GM21737 (cell line): ENCODE measurements at regions not wholly inside any gene's neighbourhood (a gene's known extent, or its start where the extent isn't known, plus 50 kb on each side); places are given as distances from the start of the nearest gene placed in this dataset.
"Not testable (repeated sequence)": the region's sequence is repeated elsewhere in the genome, so short reads cannot be mapped to it uniquely, and the experiment has no call there.

ENCODE experiments used
- ATAC-seq: cut with Tn5 transposase; IDR thresholded peaks from one replicate; pipeline ENCODE4 v1.9.1; 2021; ENCODE audit warnings: mild to moderate bottlenecking, moderate library complexity; ENCODE audit not compliant: unreplicated experiment

DNA sequence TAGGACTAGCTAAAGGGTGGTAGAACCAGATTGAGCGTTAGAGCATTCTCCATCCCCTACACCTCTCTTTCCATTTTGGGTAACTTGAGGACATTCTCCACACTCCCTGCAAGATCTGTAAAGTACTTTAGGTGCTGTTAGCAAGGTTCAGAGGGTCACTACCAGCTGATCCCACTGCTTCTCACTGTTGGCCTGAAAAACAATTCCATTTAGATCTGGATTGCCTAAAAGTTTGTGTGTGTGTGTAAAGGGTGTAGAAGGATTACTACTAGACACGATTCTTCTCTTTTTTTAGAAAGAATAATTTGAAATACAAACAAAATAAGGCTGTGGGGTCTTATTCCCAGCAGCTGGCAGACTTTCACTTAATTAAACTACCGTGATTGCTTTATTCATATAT lies 95.1 kb upstream of the TMEM178A start:
- ATAC-seq = no peak

DNA sequence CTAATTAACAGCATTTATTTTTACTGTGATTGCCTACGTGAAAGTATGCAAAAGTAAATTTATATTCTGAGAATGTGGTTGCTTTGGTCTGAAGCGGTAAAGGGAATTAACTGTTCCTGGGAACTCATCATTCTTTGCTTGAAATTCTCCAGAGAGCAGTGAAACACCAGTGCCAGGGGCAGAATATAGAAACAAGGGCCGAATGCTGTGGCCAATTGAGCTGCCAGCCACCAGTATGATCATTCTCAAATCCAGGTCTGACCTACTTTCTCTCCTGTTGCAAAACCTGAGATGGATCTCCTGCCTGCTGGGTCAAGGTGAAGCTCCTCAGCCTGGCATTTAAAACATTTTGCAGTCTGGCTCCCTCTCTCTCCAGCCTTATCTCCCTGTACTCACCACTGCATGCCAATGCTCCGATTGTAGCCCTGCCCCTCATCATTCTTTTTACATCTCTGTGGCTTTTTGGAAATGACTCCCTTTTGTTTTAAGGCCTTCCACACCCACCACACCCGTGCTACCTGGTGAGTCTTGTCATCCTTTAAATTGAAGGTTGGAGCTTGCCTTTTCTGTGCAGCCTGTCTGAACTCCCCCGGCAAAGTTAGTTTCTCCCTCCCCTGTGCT lies 94.5 kb upstream of the TMEM178A start:
- no peak for ATAC-seq

DNA sequence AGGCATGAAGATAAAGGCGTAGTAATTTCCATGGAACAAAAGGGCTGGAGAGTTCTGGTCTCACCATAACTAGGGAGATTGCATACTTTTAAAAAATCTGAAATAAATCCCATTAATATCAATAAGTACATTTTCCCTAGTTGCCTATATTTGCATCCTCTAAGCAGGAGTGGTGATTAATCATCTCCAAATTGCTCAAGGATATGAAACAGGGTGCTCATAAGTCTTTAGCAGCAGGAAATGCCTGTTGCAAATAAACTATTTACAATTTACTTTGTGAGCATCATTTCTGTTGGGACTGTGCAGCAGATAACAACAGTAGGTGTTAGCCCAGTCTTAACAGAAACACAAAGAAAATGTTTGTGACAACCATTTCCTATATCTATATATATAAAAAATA lies 92.4 kb upstream of the TMEM178A start:
- ATAC-seq = no peak

DNA sequence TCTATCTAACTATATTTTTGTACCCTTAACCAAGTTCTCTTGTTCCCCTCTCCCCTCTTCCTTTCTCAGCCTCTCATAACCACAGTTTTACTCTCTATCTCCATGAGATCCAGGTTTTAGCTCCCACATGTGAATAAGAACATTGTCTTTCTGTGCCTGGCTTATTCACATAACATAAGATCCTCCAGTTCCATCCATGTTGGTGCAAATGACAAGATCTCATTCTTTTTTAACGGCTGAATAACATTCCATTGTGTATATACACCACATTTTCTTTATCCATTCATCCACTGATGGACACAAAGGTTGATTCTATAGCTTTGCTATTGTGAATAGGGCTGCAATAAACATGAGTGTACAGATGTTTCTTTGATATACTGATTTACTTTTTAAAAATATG lies 83.9 kb upstream of the TMEM178A start:
- no peak for ATAC-seq

DNA sequence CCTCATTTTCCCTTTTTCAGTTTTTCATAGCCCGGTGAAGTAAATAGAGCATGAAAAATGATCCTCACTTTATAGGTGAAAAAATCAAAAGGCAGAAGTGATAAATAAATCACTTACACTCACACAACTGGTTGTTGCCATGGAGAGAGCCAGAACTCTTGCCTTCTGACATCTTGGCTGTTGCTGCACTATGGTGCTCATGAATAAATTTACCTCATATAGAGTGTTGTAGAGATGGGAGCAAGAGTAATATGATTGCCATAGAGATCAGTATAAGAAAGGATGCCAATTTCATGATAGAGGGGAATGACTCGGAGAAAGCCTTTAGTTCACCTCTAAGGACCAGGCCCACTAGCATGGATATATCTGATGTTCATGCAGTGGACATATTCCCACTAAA lies 82.5 kb upstream of the TMEM178A start:
- ATAC-seq = no peak

DNA sequence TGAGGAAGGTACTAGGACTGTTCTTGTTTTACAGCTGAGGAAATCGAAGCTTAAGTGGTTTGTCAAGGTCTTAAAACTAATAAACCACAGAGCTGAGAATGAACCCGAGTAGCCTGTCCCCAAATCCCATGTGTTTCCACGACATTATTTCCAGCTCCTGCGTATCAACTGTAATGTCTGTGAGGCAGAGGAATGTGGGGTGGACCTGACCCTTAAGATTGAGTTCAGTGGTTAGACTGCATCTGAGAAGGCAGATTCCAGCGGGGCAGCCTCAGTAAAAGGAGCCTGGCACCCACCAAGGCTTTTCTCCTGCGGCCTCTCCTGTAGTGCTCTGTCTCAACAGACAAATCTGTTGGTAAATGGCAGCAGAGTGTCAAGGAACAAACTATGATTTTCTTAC lies 81.9 kb upstream of the TMEM178A start:
- ATAC-seq = no peak

DNA sequence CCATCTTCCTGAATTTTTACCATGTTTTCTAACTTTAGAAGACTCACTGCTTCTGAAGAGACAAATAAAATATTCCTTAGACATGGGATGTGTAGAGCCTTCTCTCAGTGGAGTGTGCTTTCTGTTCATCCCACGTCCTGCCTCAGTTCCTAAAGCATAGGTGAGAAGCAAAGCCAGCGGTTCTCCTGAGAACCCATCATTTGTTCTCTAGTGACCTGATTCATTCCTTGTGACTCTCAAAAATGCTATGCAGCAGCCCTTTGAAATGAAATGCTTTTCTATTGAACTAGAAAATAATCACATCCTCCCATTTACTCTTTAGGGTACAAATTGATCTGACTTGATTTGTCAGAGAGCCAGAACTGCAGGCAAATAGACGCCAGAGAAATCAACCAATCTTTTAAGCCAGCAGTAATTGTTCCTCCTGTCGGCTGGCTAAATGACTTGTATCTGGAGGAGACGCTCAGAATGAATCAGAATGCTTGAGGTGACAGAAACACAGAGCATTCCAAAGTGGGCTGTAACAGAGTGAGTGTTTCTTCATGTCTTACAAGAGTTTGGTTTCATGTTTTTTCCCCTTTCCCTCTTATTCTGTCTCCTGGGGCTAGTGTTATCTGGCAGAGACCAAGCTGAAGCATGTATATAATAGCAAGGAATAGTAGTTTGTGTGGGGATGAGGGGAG lies 81.3 kb upstream of the TMEM178A start:
- ATAC-seq = no peak

DNA sequence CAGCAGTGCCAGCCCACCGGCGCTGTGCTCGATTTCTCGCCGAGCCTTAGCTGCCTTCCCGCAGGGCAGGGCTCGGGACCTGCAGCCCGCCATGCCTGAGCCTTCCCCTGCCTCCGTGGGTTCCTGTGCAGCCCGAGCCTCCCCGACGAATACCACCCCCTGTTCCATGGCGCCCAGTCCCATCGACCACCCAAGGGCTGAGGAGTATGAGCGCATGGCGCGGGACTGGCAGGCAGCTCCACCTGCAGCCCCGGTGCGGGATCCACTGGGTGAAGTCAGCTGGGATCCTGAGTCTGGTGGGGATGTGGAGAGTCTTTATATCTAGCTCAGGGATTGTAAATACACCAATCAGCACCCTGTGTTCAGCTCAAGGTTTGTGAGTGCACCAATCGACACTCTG lies 80.2 kb upstream of the TMEM178A start:
- not testable (repeated sequence) for ATAC-seq

DNA sequence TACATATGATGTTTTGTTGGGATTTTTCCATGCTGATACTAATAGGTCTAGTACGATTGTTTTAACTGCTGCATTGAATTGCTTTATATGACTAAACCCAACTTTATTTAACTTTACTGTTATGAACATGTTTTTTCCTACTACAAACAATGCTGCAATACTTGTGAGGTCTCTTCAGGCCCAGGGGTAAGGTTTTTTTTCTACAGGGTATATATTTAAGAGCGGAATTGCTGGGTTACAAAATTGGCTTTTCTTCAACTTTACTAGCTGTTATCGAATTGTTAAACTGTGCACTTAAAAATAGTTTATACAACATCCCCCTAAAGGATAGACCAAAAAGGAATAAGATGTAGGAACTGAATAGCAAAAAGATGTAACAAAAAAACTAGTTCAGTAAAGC lies 78.5 kb upstream of the TMEM178A start:
- ATAC-seq = no peak

DNA sequence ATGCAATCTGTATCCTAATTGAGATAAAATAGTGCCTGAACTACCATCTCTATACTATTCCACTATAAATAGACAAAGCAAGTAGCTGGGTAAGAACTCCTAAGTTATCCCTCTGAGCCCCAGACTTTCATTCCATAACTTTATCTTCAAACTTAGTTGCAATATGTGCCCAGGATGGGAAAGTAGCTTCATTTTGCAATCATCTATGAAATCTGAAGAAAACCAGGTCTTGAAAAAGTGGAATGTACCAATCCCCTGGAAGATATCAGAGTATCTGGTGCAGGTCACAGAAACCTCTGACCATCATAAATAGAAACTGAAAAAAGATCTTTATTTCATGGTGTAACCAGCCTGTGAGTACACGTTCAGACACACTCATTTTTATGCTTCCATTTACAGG lies 78.1 kb upstream of the TMEM178A start:
- no peak for ATAC-seq

DNA sequence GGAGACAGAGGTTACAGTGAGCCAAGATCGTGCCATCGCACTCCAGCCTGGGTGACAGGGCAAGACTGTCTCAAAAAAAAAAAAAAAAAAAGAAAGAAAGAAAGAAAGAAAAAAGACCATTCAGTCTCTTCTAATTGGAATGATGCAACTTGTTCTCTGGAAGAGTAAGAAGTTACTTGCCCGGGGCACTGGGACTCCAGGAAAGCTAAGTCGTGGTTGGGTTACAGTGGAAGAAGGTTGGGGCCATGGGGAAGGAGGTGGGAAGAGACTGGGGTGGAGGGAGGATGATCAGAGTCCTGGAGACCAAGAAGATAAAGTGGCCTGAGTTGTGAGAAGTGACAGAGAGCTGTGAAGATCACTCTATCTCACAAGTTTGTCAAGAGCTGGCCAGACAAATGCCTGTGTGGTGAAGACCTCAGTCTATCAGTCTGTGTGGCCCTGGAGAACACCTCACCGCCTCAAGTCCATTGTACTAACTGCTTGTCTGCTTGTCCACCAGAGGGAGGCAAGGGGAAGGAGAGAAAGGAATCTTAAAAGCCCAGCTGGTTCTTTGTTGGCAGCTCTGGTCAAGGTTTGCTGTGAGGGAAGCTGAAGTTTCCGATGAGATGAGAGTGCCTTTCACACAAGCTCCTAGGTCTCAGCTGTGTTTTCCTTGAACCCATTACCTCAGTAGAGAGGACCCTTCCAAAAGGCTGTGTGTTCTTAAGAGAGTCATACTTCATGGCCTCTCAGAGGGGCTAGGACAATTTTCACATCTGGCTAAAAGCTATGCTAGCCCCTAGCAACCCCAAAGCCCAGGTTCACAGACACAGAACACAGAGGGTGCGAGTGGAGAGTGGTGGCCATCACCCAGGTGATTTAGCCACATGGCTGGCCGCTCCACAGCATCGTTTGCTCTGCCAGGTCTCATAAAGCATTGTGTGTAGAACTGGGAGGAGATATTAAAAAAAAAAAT lies 72.0 kb upstream of the TMEM178A start:
- ATAC-seq = no peak

DNA sequence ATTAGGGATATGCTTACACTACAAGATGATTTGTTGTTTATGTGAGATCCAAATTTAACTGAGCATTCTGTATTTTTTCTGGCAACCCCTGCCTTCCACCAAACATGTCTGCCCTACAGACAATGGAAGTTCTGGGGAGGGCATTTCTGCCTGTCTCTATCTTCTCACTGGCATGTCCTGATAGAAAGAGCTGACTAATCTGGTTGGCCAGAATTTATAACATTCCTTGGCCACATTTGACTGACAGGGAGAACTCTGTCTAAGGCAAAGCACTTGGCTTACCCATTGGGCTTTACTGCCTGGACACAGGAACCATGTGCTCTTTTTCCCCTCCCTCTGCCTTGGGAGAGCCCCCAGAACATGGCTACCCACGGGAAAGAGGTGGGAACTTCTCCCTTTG lies 70.6 kb upstream of the TMEM178A start:
- no peak for ATAC-seq

DNA sequence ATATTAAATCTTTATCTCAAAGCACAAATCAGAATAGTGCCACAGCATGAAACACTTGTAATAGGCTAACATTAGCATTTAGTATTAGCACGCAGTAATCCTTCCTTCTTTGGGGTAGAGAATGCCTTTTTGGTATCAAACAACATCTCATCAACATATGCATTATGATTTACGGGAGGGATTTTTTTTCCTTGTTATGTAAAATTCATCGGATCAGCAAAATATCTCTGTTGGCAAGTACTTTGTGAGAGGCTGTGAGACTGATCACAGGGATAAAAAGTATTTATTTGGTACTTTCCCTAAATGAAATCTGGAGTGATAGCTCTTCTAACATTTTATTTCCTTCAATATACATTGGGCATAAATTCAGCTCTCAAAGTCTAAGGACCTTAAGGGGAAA lies 68.4 kb upstream of the TMEM178A start:
- ATAC-seq = no peak

DNA sequence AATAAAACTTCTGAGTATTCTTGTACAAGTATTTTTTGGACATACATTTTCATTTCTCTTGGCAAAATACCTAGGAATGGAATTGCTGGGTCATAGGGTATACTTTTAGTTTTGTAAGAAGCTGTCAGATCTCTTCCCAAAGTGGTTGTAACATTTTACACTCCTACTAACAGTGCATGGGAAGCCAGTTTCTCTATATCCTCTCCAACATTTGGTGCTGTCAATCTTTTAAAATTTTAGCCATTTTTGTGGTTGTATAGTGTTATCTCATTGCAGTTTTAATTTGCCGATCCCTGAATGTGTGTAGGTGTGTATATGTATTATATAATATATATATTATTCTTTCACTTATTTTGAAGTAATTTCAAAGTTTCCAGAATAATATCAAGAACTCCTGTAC lies 63.1 kb upstream of the TMEM178A start:
- ATAC-seq = no peak

DNA sequence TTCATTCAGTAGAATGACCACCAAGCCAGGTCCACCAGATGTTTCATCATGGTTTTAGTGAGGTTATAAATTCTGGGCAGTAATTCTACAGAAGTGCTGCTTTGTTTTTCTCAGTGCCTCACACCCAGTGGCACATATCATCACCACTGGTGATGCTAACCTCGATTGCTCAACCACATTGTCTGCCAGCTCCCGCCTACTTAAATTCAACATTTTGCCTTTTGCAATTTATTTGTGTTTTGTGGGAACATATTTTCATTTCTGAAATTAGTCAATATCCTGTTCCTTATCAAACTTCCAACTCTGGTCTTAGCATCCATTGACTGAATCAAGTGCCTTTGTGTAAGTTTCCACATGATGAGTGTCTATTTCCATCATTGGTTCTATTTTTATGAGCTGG lies 62.3 kb upstream of the TMEM178A start:
- no peak for ATAC-seq

DNA sequence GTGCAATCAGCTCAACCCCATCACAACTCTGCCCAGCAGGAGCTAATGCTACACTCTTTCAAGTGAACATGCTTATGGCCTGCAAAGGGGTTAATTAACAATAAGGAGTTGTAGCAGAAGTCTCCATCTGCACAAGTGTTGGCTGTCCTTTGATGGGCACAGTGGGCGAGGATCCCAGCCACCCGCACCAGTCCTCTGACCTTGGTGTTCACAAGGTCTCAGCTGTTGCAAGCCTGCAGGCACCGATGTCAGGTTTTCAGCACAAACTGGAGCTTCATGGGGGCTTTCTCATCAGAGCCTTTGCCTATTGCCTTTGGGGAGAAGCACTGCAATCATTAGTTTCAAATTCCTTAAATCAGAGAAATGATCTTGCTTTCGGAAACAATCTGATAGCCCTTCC lies 60.9 kb upstream of the TMEM178A start:
- ATAC-seq = no peak

DNA sequence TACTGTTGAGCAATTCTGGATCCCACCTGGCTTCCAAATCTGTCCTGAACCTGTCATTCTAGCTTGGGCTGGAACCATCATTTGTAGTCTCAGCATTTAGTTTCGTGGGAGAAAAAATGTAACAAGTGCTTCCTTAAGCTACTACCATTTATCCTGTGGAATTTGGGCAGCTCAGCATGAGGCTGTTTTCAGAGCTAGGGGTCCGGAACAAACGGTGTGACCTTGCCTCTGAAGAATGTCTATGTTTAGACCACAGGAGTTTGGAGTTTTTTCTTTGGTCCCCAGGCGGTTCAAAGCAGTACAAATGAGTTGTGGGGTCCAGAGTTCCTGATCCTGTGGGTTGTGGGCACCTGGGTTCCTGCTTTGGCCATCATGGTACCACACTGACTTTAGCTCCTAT lies 59.1 kb upstream of the TMEM178A start:
- ATAC-seq = no peak

DNA sequence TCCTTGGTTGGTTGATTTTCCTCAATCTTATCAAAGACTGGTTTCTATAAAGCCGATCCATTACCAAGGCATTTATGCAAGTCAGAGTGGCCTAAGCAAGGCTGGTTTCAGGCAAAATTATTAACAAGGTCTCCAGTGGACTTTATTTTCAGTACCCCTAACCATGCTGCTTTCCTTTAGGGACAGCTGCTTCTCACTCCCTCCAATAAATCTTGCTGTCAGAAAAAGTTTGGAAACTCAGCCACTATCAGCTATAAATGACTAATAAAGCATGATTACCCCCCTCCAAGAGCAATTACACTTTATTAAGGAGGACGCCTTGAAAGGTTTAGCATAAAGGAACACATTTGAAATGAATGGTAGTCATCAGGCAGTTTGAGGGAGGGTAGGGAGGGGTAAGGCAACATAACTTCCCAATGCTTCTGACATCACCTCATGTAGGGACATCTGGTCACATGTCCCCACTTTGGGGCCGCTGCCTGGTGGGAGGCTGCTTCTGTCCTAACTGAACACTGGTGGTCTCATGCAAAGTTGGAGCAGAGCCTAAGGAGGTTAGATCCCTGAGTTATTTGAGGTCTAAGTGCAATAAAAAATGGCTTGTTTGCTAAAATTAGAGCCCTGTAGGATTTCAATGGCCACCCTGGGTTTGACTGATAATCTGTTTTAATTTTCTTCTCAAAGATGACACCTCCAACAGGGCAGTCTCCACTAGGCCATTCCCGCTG lies 58.0 kb upstream of the TMEM178A start:
- ATAC-seq = no peak

DNA sequence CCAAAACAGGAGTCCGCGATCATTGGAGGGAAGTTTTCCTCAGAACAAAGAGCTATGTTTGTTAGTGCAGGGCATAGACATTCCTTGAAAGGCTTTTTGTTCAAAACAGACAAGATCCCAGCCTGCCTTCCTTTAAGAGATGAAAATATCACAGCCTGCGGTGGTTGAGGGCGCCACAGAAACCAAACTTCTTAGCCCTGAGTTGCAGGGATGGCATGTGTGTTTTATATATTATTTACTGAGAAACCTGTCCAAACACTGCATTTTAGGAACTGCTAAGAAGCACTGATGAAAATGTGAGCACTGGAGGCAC lies 57.5 kb upstream of the TMEM178A start:
- no peak for ATAC-seq

DNA sequence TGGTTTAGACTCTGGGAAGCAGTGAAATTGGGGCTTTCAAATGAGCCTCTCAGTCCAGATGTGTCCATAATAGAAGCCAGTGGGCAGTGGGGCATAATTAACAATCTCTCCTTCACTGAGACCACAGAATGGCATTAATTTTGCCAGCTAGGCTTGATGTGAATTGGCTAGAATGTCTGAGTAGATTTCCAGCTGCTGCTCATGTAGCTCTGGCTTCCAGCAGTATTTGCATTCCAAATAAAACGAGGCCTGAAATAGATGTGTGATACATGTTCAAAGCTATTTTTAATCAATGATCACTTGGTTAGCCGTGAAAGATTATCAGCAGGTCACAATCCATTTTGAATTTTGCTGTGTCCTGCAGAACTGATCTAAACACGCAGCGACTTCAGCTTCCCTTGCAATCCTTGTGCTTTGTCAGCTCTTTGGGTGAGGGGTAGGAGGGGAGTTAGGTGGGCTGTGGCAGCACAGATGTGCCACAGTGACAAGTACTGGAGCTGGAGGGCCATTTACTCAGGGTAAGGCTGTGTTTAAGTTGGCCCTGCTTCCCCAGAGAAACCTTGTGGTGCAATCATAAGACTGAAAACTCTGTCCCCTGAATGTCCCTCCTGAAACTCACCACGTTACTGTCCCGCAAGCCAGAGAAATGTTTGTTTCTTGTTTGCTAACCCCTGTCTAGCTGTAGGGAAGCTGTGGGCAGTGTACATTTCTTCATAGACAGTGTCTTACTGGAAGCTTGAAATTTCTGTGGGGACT lies 56.9 kb upstream of the TMEM178A start:
- no peak for ATAC-seq

DNA sequence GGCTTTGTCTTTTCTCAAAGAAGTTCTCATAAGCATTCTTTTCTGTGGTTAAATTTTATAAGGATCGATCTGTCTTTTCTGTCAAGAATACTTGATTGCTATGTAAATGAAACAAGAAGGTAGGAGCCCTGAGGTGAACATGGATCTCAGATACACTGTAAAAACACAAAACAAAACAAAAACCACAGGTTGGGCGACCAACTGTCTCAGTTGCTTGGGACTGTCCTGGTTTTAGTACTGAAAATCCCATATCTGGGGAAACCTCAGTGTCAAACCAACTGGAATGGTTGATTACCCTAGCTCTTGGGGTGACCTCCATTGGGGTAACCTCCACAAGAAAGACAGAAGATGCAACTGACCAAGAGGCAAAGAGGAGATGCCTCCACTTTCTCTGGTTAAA lies 55.8 kb upstream of the TMEM178A start:
- ATAC-seq = no peak
